Upper lobe of left lung (tissue), 6 donors: ENCODE measurements at regions not wholly inside any gene's neighbourhood (a gene's known extent, or its start where the extent isn't known, plus 50 kb on each side); places are given as distances from the start of the nearest gene placed in this dataset.
"Not testable (repeated sequence)": the region's sequence is repeated elsewhere in the genome, so short reads cannot be mapped to it uniquely, and the experiment has no call there.

ENCODE experiments used
- ATAC-seq, 2 donors: fragments of 200-7000 bp; cut with Tn5 transposase; one replicate each; pipeline ENCODE4 v1.9.1; 2022; ENCODE audit warnings: mild to moderate bottlenecking in 2 of 2, moderate library complexity in 2 of 2; ENCODE audit not compliant: low FRiP score in 2 of 2
- DNase-seq, 2 donors: peaks; one replicate each; pipeline ENCODE4 v3.0.0-alpha.2; 2019 to 2020
- H3K27ac ChIP-seq, 4 donors: fragments of 200-600 bp; sonication (generic); one replicate each; pipeline ENCODE4 v1.5.1; 2016 to 2019
- H3K27me3 ChIP-seq, 4 donors: fragments of 200-600 bp; sonication (generic); one replicate each; pipeline ENCODE4 v1.5.1; 2017 to 2019
- H3K36me3 ChIP-seq, 4 donors: fragments of 200-600 bp; sonication (generic); one replicate each; pipeline ENCODE4 v1.5.1; 2016 to 2019
- H3K4me1 ChIP-seq, 4 donors: fragments of 200-600 bp; sonication (generic); one replicate each; pipeline ENCODE4 v1.5.1; 2018 to 2019
- H3K4me3 ChIP-seq, 4 donors: fragments of 200-600 bp; sonication (generic); one replicate each; pipeline ENCODE4 v1.5.1; 2017 to 2019; ENCODE audit warnings: mild to moderate bottlenecking in 2 of 4, moderate library complexity in 1 of 4
- H3K9me3 ChIP-seq, 4 donors: fragments of 200-600 bp; sonication (generic); one replicate each; pipeline ENCODE4 v1.5.1; 2018 to 2019
- EP300 ChIP-seq, 4 donors: sonication (generic); formaldehyde crosslinking; IDR thresholded peaks; one replicate each; pipeline ENCODE4 v1.5.1; 2017; ENCODE audit warnings: antibody characterized with exemption in 4 of 4, control low read depth in 2 of 4
- POLR2A ChIP-seq, 4 donors: fragments of 450-650 bp; IDR thresholded peaks; one replicate each; pipeline ENCODE4 v1.5.1; 2016 to 2017; ENCODE audit warnings: antibody characterized with exemption in 4 of 4, mild to moderate bottlenecking in 2 of 4
- POLR2AphosphoS5 ChIP-seq, 2 donors: sonication (generic); formaldehyde crosslinking; IDR thresholded peaks; one replicate each; pipeline ENCODE4 v1.5.1; 2017; ENCODE audit warnings: antibody characterized with exemption in 2 of 2
- WGBS, 2 donors: methylation state at CpG; one replicate each; pipeline ENCODE4 v1.1.5; 2017 to 2018; 5-methylcytosine and 5-hydroxymethylcytosine counted together
- TF ChIP-seq, protein P1 (sequence below), 6 experiments: fragments of 450-650 bp in 4 of 6; fragments of 200-600 bp in 2 of 6; sonication (generic) in 2 of 6; IDR thresholded peaks; one replicate each; pipeline ENCODE4 v1.5.1; 2016 to 2019; ENCODE audit warnings: antibody characterized with exemption in 6 of 6
- donor health status: DM: no; HTN: no; CAD: no; lungs with moderate emphysema.
- donor health status: DM: no; HTN: yes; CAD: no; lungs with severe emphysema.

DNA sequence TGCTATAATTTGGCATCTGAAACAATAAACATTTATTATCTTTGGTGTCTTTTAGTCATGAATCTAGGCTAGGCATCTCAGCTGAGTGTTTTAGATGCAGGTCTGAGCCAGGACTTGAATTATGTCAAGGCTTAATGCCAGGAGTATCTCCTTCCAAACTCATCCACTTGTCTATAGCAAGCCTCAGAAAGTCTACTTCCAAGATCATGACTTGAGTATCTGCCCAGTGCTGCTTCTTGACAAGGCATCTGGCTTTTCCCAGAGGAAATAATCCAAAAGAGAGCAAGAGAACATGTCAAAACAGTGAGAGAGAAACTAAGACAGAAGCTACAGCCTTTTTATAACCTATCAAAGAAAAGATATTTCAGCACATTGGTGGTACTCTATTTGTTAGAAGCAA lies 1052.1 kb upstream of the PCDH10 start:
- DNase-seq (no peak), ATAC-seq (no peak)
- H3K9me3 ChIP-seq: no peaks in the 10 kb centered on the region
- no peaks in the 10 kb centered on the region for H3K27me3 ChIP-seq
- H3K4me3 ChIP-seq: no peak overlapping the region
- TF ChIP-seq POLR2AphosphoS5 (IDR thresholded peaks at IDR 0.05) (no peak), POLR2A (IDR thresholded peaks at IDR 0.05) (no peak), EP300 (IDR thresholded peaks at IDR 0.05) (no peak)
- TF ChIP-seq, protein P1, sequence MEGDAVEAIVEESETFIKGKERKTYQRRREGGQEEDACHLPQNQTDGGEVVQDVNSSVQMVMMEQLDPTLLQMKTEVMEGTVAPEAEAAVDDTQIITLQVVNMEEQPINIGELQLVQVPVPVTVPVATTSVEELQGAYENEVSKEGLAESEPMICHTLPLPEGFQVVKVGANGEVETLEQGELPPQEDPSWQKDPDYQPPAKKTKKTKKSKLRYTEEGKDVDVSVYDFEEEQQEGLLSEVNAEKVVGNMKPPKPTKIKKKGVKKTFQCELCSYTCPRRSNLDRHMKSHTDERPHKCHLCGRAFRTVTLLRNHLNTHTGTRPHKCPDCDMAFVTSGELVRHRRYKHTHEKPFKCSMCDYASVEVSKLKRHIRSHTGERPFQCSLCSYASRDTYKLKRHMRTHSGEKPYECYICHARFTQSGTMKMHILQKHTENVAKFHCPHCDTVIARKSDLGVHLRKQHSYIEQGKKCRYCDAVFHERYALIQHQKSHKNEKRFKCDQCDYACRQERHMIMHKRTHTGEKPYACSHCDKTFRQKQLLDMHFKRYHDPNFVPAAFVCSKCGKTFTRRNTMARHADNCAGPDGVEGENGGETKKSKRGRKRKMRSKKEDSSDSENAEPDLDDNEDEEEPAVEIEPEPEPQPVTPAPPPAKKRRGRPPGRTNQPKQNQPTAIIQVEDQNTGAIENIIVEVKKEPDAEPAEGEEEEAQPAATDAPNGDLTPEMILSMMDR (IDR thresholded peaks at IDR 0.05): no peak
- H3K36me3 ChIP-seq: no peaks in the 10 kb centered on the region
- no peak overlapping the region for H3K27ac ChIP-seq
- no peaks in the 10 kb centered on the region for H3K4me1 ChIP-seq

DNA sequence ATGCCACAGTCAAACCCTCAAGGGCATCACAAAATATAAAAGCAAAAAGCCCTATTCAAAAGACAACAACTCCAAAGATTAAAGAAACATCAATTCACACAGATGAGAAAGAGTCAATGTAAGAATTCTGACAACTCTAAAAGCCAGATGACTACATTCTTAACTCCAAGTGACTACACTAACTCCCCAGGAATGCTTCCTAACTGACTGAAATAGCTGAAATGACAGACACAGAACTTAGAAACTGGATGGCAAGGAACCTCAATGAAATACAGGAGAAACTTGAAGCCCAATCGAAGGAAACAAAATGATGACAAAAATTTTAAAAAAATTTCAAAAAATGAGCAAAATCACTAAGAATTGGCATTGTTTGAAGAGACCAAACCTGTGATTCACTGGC lies 1047.6 kb upstream of the PCDH10 start:
- no peaks in the 10 kb centered on the region for H3K36me3 ChIP-seq
- no peak overlapping the region for H3K4me3 ChIP-seq
- H3K27me3 ChIP-seq: no peaks in the 10 kb centered on the region
- WGBS, 2 donors: 80 to 88% methylated on average over 1 of the region's 1 CpG
- TF ChIP-seq EP300 (IDR thresholded peaks at IDR 0.05) (no peak), POLR2A (IDR thresholded peaks at IDR 0.05) (no peak), POLR2AphosphoS5 (IDR thresholded peaks at IDR 0.05) (no peak)
- TF ChIP-seq, protein P1 (IDR thresholded peaks at IDR 0.05): no peak
- no peak overlapping the region for H3K27ac ChIP-seq
- H3K4me1 ChIP-seq: no peaks in the 10 kb centered on the region
- no peak for ATAC-seq
- H3K9me3 ChIP-seq: no peaks in the 10 kb centered on the region
- no peak for DNase-seq

DNA sequence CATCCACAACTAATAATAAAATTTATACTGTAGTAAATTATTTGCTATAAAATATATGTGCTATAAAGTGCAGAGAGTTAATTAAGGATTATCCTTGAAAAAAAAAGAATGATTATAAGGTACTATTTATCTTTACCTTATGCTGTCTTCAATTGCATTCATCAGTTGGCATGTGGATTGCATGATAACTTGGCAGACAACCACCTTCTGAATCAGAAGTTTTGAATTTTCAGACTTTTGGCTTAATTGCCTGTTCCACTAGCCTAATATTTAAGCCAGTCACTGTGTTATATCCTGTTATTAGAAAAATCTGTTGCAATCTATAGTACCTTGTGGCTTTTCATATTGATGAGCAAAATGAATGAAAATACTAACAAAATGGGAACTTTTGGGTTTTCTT lies 1040.3 kb upstream of the PCDH10 start:
- Histone ChIP-seq H3K9me3 (no peaks in the 10 kb centered on the region), H3K4me1 (no peaks in the 10 kb centered on the region), H3K36me3 (no peaks in the 10 kb centered on the region), H3K27ac (no peak overlapping the region), H3K4me3 (no peak overlapping the region), H3K27me3 (no peaks in the 10 kb centered on the region)
- DNase-seq: no peak
- TF ChIP-seq, protein P1 (IDR thresholded peaks at IDR 0.05): no peak
- TF ChIP-seq EP300 (IDR thresholded peaks at IDR 0.05): no peak
- TF ChIP-seq POLR2AphosphoS5 (IDR thresholded peaks at IDR 0.05): no peak
- no peak for TF ChIP-seq POLR2A (IDR thresholded peaks at IDR 0.05)
- ATAC-seq: no peak

DNA sequence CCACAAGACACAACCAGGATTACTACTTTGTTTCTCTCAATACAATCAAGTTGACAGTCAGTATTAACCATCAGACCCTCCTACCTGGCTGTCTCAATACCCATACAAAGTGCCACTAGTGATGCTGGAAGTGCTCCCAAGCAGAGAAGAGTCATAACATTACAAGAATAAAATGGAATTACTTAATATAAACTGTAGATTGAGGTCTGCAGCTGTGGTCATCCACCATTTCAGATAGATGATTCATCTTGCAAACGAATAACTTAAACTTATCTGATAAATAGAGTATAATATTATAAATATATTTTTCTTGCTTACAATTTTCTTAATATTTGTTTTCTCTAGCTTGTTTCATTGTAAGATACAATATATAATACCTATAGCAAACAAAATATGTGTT lies 1034.2 kb upstream of the PCDH10 start:
- no peak for TF ChIP-seq POLR2AphosphoS5 (IDR thresholded peaks at IDR 0.05)
- TF ChIP-seq POLR2A (IDR thresholded peaks at IDR 0.05): no peak
- H3K36me3 ChIP-seq: no peaks in the 10 kb centered on the region
- DNase-seq (no peak), ATAC-seq (no peak)
- H3K9me3 ChIP-seq: no peaks in the 10 kb centered on the region
- H3K27me3 ChIP-seq: no peaks in the 10 kb centered on the region
- WGBS, 2 donors: 31 to 62% methylated on average over 1 of the region's 1 CpG
- no peak overlapping the region for H3K27ac ChIP-seq
- no peaks in the 10 kb centered on the region for H3K4me1 ChIP-seq
- no peak overlapping the region for H3K4me3 ChIP-seq

DNA sequence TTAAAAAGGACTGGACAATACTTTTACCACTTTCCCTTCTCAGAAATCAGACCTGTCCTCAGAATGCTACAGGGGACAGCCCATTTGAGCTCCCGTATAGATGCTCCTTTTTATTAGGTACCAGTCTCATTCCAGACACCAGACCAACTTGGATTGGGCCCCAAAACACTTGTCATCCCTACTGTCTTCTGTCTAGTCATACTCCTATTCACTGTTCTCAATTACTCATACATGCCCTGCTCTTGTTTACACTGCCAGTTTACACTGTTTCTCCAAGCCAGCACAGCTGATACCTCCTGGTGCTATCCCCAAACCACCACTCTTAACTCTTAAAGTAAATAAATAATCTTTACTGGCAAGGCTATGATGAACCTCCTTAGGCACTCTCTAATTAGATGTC lies 1026.4 kb upstream of the PCDH10 start:
- H3K36me3 ChIP-seq, DNase-seq, H3K4me3 ChIP-seq, H3K27me3 ChIP-seq, ATAC-seq, H3K9me3 ChIP-seq, H3K4me1 ChIP-seq, H3K27ac ChIP-seq: not testable (repeated sequence)
- WGBS, 2 donors: 89 to 95% methylated on average over 1 of the region's 1 CpG

DNA sequence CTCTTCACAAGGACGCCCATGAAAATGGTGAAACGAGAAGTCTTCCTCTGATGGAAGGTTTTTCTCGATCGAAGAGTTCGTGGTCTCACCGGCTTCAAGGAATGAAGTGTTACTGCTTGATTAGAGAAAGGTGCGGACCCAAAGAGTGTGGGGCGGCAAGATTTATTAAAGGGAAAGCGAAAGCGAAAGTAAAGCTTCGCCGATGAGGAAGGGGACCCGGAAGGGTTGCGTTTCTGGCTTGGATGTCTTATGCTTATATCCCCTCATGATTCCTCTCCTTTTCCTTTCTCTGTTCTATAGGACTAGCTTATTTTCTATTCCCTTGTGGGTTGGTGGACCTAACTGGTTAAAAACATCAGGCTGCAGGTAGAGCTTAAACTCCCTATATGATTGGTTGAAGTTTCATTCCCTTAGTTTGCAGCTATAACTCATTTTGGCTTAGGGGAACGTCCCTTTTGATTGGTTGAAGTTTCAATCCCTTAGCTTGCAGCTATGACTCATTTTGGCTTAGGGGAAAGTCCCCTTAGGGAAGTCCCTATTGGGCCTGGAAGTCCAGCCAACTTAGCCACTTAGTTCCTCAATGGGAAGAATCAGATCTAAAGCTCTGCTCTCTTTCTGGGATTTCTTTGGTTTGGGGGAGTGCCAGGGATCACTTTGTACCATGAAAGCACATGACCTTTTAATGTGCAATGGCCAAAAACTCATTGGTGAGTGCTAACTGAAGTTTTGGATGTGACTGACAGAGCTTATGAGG lies 1025.0 kb upstream of the PCDH10 start:
- Histone ChIP-seq H3K4me1 (peaks cover 0 to 4% (median 0%) of the 10 kb centered on the region in 4 donors), H3K9me3 (no peaks in the 10 kb centered on the region), H3K27ac (no peak overlapping the region), H3K36me3 (no peaks in the 10 kb centered on the region), H3K4me3 (no peak overlapping the region), H3K27me3 (no peaks in the 10 kb centered on the region)
- DNase-seq (no peak), ATAC-seq (no peak)
- 89 to 93% methylated on average over 15 of the region's 15 CpGs for WGBS, 2 donors
- TF ChIP-seq POLR2A (IDR thresholded peaks at IDR 0.05) (no peak), EP300 (IDR thresholded peaks at IDR 0.05) (no peak), POLR2AphosphoS5 (IDR thresholded peaks at IDR 0.05) (no peak)
- TF ChIP-seq, protein P1 (IDR thresholded peaks at IDR 0.05): no peak
